Sigmoid colon (tissue), 4 donors: ENCODE measurements at regions not wholly inside any gene's neighbourhood (a gene's known extent, or its start where the extent isn't known, plus 50 kb on each side); places are given as distances from the start of the nearest gene placed in this dataset.

ENCODE experiments used
- EP300 ChIP-seq, 4 donors: sonication (generic); formaldehyde crosslinking; IDR thresholded peaks; one replicate each; pipeline ENCODE4 v1.6.1; 2017; ENCODE audit warnings: antibody characterized with exemption in 4 of 4
- POLR2A ChIP-seq, 2 donors: fragments of 450-650 bp; IDR thresholded peaks; one replicate each; pipeline ENCODE4 v1.6.1; 2016; ENCODE audit warnings: antibody characterized with exemption in 2 of 2, mild to moderate bottlenecking in 2 of 2, moderate library complexity in 2 of 2
- POLR2AphosphoS5 ChIP-seq, 4 donors: sonication (generic); formaldehyde crosslinking; IDR thresholded peaks; one replicate each; pipeline ENCODE4 v1.6.1; 2017; ENCODE audit warnings: antibody characterized with exemption in 4 of 4
- TF ChIP-seq, protein P1 (sequence below), 4 experiments: fragments of 450-650 bp in 3 of 4; fragments of 200-600 bp in 1 of 4; IDR thresholded peaks; one replicate each; pipeline ENCODE4 v1.5.1; 2016 to 2019; ENCODE audit warnings: antibody characterized with exemption in 4 of 4, mild to moderate bottlenecking in 3 of 4, moderate library complexity in 2 of 4

DNA sequence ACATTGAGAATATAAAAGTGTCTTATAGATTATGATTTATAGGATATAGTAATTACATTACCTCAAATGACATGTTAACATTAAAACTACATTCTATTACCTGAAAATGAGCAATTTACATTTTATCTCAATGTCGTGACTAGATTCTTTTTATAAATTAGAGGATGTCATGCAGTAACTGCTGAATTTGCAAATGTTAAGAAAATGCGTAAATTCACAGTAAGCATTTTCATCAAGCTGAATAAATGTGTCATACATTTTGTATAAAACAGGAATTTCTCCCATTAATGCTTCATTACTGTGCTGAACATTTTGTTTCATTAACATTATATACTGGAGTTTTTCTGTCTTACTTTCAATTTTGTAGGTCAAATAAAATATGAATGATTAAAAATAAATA lies 1460.7 kb upstream of the B3GALT2 start:
- TF ChIP-seq, protein P1, sequence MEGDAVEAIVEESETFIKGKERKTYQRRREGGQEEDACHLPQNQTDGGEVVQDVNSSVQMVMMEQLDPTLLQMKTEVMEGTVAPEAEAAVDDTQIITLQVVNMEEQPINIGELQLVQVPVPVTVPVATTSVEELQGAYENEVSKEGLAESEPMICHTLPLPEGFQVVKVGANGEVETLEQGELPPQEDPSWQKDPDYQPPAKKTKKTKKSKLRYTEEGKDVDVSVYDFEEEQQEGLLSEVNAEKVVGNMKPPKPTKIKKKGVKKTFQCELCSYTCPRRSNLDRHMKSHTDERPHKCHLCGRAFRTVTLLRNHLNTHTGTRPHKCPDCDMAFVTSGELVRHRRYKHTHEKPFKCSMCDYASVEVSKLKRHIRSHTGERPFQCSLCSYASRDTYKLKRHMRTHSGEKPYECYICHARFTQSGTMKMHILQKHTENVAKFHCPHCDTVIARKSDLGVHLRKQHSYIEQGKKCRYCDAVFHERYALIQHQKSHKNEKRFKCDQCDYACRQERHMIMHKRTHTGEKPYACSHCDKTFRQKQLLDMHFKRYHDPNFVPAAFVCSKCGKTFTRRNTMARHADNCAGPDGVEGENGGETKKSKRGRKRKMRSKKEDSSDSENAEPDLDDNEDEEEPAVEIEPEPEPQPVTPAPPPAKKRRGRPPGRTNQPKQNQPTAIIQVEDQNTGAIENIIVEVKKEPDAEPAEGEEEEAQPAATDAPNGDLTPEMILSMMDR (IDR thresholded peaks at IDR 0.05): no peak
- TF ChIP-seq POLR2A (IDR thresholded peaks at IDR 0.05) (no peak), EP300 (IDR thresholded peaks at IDR 0.05) (no peak), POLR2AphosphoS5 (IDR thresholded peaks at IDR 0.05) (no peak)
